NCI-H1092 treated with DMSO at 0.1 percent for 48 hours (cell line): ENCODE measurements at regions not wholly inside any gene's neighbourhood (a gene's known extent, or its start where the extent isn't known, plus 50 kb on each side); places are given as distances from the start of the nearest gene placed in this dataset.

Experiments
- DNase-seq: peaks from one replicate; lab custom pipeline; 2025; lab: John Stamatoyannopoulos, UW

- no peak for DNase-seq
These were observed 758.5 kb upstream of the RBFOX1 start for GRCh38 chr16:6574146-6574545.

DNA sequence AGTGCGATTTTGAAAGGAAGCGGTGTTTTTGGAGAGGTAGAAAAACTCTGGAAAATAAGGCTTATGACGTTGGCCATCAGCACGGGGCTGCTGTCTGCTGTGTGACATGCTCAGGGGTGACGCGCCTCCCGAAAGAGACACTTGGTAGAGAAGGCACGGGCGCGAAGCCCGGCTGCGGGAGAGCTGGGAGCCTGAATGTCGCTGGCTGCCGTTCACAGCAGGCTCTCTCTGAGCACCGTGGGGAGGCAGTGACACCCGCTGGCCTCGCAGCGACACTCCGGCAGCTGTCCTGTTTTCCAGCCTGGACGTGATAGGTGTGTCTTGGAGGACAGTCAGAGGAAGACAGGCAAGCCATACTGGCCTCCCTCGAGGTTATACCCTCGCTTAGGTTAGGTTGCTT lies 759.1 kb upstream of the RBFOX1 start:
- DNase-seq, result no peak

DNA sequence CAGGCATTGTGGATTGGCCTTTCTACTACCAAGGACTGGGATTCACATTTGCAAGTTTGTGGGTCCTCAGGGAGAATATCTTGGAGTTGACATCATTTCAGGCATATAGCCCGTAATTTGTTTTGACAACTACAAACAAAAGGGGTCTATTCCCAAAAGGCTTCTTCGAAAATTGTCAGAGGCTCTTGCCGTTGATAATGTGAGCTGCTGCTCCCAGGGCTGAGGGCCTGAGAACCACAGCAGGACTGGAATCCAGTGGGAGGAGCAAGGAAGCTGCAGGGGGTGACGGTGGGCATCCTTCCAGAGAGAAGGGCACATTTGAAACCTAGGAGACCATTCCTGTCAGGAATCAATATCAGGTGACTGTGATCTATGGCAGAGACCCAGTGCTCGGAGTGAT lies 761.6 kb upstream of the RBFOX1 start:
- no peak for DNase-seq

GRCh38 chr16:6570530-6570929 lies 762.1 kb upstream of the RBFOX1 start:
- no peak for DNase-seq

- no peak for DNase-seq
These were observed 769.7 kb upstream of the RBFOX1 start for GRCh38 chr16:6562986-6563385.

DNA sequence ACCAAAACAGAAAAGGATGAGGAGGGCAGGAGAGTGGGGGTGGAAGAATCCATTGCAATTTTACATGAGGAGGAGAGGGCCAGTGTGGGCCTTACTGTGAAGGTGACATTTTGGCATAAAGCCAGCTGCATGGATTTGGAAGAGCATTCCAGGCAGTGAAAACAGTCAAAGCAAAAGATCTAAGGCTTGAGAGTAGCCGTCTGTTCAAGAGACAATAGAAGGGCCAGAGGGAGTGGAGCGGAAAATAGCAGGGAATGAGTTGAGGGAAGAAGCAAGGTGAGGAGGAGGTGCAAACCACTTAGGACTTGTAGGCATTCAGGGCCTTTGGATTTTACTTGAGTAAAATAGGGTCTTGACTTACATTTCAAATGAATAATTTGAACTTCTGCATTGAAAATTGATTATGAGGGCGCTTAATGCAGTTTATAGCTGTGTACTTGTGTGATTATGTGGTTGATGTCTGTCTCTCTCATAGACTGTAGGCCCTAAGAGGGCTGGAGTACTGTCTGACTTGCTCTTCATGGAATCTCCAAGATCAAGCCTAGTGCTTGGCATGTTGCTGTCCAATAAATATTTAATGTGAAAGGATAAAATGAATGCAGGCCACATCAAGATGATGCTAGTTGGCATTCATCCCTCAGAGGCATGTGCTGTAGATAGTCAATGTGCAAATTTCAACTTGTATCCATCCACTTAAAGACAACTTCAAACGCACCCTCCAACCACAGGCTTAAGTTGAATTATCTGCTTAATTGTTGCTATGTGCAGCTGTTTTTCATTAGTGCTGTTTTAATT lies 772.1 kb upstream of the RBFOX1 start:
- no peak for DNase-seq

- DNase-seq, result no peak
These were observed 774.0 kb upstream of the RBFOX1 start for GRCh38 chr16:6558661-6559060.

DNA sequence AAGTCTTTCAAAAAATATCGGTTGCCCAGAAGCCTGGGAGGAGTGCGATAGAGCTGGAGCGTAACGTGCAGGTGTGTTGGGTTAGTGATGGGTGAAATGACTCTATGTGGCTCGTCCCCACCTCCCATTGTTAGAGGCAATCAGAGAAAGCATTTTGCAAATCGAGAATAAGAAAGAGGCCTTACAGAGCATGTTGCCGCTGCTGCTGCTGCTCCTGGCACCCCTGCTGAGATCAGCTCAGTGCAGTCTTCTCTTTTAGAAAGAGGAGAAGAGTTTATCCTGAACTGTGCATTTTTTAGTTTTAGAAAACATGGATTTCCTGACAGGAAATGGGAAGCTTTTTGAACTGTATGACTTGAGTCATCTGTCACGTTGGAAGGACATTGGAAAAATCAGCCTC lies 774.5 kb upstream of the RBFOX1 start:
- no peak for DNase-seq

DNA sequence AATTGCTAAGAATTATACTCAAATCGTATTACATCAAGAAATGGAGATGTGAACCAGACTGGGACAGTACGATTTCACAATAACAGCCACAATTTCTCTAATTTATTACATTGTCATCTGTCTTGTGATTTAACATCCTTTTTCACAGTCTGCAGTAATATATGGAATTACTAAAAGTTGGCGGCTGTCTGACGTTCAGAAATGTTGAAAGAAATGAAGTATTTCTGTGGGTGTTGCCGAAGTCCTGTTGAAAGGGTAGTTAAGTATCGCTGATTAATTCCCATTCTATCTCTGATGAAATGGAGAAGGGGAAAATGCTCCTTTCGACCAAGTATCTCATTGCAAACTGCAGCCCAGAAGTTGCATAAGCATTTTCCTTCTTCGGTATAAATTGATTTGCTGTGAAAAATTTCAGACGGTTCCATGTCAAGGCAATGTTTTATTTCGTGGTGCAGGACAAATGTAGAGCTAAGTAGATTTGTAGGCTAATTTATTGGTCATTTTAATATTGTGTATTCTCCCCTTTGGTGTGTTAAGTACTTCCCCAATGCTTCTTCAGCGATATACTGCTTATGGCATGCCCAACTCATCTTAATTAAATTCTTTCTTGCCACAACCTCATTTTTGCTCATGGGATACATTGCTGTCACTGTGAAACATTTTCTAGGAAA lies 775.2 kb upstream of the RBFOX1 start:
- no peak for DNase-seq

DNA sequence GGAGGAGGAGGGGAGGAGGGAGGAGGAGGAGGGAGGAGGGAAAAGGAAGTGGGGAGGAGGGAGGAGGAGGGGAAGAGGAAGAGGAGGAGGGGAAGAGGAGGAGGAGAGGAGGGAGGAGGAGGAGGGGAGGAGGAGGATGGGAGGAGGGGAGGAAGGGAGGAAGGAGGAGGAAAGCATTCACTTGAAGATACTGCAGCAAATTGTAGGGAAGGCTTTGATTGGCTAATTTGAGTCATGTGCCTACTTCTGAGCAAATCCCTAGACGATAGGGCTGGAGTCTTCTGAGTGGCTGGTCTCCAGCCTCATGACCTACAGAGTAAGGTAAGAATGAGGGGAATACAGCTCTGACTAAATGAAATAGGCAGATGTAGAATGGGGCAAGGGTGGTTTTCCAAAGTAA lies 783.2 kb upstream of the RBFOX1 start:
- no peak for DNase-seq

DNA sequence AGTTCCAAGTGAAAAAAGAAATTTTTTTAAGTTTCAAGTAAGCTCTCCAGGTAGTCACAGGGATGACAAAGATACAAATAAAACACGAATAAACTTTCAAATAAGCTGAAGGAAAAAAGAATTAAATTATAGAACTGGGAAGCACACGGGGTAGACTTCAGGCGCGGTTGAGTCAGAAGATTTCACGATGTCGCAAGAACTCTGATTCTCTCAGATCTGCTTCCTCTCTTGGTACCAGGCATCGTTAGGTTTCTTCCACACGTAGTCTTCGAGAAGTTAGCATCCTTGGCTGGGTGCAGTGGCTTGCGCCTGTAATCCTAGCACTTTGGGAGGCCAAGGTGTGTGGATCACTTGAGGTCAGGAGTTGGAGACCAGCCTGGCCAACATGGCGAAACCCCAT lies 784.1 kb upstream of the RBFOX1 start:
- no peak for DNase-seq

DNA sequence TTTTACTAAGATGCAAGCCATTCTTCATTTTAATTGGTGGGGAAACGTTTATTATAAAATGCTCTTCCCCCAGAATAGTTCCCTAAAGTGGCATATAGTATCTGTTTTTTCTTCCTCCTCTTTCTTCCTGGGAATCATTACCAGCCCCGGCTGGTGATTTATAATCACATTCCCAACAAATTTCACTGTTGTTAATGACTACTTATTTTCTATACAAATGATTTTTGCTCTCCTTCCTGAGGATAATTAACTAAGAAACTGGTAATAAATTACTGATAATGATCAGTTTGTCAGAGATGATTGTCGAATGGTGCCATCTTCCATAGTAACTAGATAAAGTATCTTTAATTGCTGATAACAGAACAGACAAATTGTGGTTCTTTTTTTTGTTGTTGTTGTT lies 785.5 kb upstream of the RBFOX1 start:
- DNase-seq, result no peak

DNA sequence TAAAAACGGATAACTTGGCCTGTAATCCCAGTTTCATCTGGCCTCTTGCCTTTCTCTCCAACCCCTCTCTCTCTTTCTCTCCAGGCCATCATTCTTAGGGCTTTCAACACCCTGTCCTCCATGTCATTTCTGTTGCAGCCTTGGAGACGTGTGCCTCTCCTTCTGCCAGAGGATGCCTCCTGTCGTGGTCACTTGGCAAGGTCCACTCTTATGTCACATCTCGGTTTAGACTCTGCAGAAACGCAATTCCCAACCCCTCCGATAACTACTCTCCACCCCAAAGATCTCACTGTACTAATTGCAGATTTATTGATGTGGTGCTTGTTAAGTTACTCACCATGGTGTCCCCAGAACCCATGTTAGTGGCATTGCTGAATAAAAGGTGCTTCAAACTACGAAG lies 787.3 kb upstream of the RBFOX1 start:
- DNase-seq, result no peak

DNA sequence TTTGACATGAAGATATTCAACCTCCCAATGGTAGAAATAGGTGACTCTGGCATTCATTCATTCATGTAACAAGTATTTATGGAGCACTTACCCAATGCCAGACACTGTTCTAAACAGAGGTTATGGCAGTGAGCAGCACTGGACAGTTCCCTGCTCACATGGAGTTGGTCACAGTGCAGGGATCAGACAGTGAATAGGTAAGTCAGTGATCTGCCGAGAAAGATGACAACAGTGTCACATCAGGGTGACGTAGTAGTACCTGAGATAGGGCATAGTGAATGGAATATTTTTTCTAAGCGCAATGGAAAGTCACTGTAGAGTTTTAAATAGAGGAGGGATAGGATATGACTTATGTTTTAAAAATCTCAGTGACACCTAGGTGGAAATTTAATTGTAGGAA lies 791.4 kb upstream of the RBFOX1 start:
- DNase-seq, result no peak

GRCh38 chr16:6536411-6536810 lies 796.2 kb upstream of the RBFOX1 start:
- DNase-seq, result no peak

- no peak for DNase-seq
These were observed 801.6 kb upstream of the RBFOX1 start for GRCh38 chr16:6531067-6531466.

- DNase-seq, result no peak
These were observed 804.4 kb upstream of the RBFOX1 start for GRCh38 chr16:6528217-6528616.

- no peak for DNase-seq
These were observed 805.0 kb upstream of the RBFOX1 start for GRCh38 chr16:6527646-6528045.

- no peak for DNase-seq
These were observed 808.1 kb upstream of the RBFOX1 start for GRCh38 chr16:6524501-6524900.

DNA sequence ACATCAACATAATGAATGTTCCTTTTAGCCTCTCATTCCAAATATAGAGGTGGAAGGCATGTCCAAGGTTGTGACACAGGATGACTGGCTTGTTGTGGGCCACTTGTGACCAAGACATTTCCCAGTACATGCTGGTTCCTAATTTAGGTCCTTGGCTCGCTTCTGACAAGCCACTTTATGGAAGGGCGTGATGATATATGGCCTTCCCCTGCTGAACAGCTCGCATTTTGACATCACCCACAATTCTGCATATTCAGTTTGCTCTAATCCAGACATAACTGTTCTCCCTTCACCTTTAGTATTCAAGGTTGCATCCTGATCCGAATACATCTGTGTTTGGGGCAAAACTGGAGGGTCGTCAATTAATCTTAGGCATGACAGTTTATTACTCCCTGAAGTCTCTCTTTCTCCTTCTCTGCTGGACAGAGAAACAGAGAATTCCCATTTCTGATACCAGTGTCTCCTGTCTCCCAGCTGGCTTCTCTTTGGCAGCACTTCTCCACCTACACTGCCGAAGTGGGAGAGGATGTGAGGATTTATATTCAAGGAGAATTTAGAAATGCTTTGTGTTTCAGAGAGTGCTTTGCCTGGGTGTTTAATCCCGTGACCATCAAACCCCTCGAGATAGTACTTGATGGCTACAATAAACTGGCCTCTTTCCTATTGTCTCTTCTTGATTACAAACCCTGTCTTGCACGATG lies 815.5 kb upstream of the RBFOX1 start:
- no peak for DNase-seq

GRCh38 chr16:6512512-6512911 lies 820.1 kb upstream of the RBFOX1 start:
- no peak for DNase-seq

GRCh38 chr16:6510261-6510660 lies 822.4 kb upstream of the RBFOX1 start:
- DNase-seq, result no peak

DNA sequence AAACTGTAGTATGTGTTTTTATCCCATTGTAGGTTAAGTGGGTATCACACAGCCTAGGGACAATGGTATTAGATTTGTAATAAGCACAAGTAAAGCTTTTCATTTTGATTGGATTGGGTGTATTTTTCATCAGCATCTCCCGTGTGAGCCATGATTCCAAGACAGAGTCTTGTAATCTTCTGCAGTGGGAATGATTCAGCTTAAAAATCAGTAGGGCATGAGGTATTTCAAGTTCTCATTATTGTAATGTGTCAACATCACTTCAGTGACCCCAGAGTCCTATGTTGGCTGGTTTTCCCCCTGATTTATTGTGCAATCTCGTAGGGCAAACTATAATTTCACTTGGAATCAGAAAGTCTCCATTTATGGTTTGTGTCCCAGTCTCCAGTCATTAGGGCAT lies 833.2 kb upstream of the RBFOX1 start:
- no peak for DNase-seq
